Mononuclear cell (primary cell): ENCODE measurements at regions not wholly inside any gene's neighbourhood (a gene's known extent, or its start where the extent isn't known, plus 50 kb on each side); places are given as distances from the start of the nearest gene placed in this dataset.
"Not testable (repeated sequence)": the region's sequence is repeated elsewhere in the genome, so short reads cannot be mapped to it uniquely, and the experiment has no call there.

Experiments
- H3K27me3 ChIP-seq: 2 replicates; pipeline ENCODE4 v1.6.0; 2011; ENCODE audit warnings: low read length, control low read depth; ENCODE audit not compliant: insufficient read depth
- H3K4me1 ChIP-seq: 2 replicates; pipeline ENCODE4 v1.5.1; 2011; ENCODE audit warnings: mild to moderate bottlenecking, low read length, control low read depth; ENCODE audit not compliant: insufficient read depth
- H3K4me3 ChIP-seq: 2 replicates; pipeline ENCODE4 v1.5.1; 2011; ENCODE audit warnings: mild to moderate bottlenecking, low read length, moderate library complexity
- H3K9me3 ChIP-seq: 2 replicates; pipeline ENCODE4 v1.5.1; 2011; ENCODE audit warnings: low read depth, mild to moderate bottlenecking, control low read depth, low read length

DNA sequence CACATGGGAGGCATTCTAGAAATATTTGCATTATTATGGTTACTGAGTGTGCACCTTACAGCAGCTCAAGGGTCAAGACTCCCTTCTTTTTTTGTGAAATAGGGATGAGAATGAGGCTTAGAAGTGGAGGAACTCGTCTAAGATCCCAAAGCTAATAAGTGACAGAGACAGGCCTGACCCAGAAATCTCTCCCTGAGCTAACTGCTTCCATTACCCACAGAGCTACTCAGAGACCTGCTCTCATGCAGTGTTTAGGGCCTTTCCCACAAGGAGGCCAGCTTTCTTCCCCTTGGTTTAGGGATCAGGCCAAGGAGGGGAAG is 301.7 kb downstream of the RPS24 start:
- no peaks in the 10 kb centered on the region for H3K9me3 ChIP-seq
- no peak overlapping the region for H3K4me3 ChIP-seq
- H3K4me1 ChIP-seq = no peaks in the 10 kb centered on the region
- H3K27me3 ChIP-seq = no peaks in the 10 kb centered on the region

GRCh38 chr10:78335691-78336401 is 302.2 kb downstream of the RPS24 start:
- Histone ChIP-seq H3K4me1 (no peaks in the 10 kb centered on the region), H3K27me3 (no peaks in the 10 kb centered on the region), H3K9me3 (no peaks in the 10 kb centered on the region), H3K4me3 (no peak overlapping the region)

DNA sequence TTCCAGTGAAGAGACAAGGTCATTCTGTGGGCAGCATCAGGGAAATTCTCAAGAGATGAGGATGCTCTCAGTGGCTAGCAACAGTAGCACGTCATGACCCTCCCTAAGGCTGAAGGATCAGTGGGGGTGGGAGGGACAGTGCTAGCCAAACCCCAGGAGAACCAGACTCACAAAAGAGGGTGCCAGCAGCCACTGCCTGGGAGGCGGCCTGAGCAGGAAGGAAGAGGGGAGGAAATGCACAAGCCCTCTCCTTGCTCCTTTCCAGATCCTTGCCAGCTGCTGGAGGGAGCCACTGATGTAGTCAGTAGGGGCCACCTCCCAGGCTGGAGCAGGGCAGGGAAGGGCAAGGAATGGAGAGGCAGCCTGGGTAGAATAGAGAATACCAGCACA is 302.7 kb downstream of the RPS24 start:
- H3K27me3 ChIP-seq = no peaks in the 10 kb centered on the region
- H3K4me3 ChIP-seq = no peak overlapping the region
- no peaks in the 10 kb centered on the region for H3K9me3 ChIP-seq
- H3K4me1 ChIP-seq = no peaks in the 10 kb centered on the region

- Histone ChIP-seq H3K9me3 (no peaks in the 10 kb centered on the region), H3K4me1 (no peaks in the 10 kb centered on the region), H3K4me3 (no peak overlapping the region), H3K27me3 (no peaks in the 10 kb centered on the region)
These were observed 303.4 kb downstream of the RPS24 start for GRCh38 chr10:78337016-78337415.

- no peak overlapping the region for H3K4me3 ChIP-seq
- no peaks in the 10 kb centered on the region for H3K9me3 ChIP-seq
- H3K4me1 ChIP-seq = no peaks in the 10 kb centered on the region
- H3K27me3 ChIP-seq = no peaks in the 10 kb centered on the region
These were observed 304.2 kb downstream of the RPS24 start for GRCh38 chr10:78337646-78338391.

GRCh38 chr10:78338717-78339116 is 305.1 kb downstream of the RPS24 start:
- H3K4me3 ChIP-seq = no peak overlapping the region
- no peaks in the 10 kb centered on the region for H3K4me1 ChIP-seq
- H3K9me3 ChIP-seq = no peaks in the 10 kb centered on the region

GRCh38 chr10:78339251-78339650 is 305.6 kb downstream of the RPS24 start:
- no peaks in the 10 kb centered on the region for H3K27me3 ChIP-seq
- H3K9me3 ChIP-seq = no peaks in the 10 kb centered on the region
- H3K4me3 ChIP-seq = no peak overlapping the region
- H3K4me1 ChIP-seq = no peaks in the 10 kb centered on the region

More at GRCh38 chr10:78338717-78339116, 305.1 kb downstream of the RPS24 start:
- H3K27me3 ChIP-seq = no peaks in the 10 kb centered on the region

GRCh38 chr10:78341953-78342614 is 308.4 kb downstream of the RPS24 start:
- no peaks in the 10 kb centered on the region for H3K4me1 ChIP-seq
- H3K9me3 ChIP-seq = no peaks in the 10 kb centered on the region
- H3K4me3 ChIP-seq = no peak overlapping the region
- no peaks in the 10 kb centered on the region for H3K27me3 ChIP-seq

DNA sequence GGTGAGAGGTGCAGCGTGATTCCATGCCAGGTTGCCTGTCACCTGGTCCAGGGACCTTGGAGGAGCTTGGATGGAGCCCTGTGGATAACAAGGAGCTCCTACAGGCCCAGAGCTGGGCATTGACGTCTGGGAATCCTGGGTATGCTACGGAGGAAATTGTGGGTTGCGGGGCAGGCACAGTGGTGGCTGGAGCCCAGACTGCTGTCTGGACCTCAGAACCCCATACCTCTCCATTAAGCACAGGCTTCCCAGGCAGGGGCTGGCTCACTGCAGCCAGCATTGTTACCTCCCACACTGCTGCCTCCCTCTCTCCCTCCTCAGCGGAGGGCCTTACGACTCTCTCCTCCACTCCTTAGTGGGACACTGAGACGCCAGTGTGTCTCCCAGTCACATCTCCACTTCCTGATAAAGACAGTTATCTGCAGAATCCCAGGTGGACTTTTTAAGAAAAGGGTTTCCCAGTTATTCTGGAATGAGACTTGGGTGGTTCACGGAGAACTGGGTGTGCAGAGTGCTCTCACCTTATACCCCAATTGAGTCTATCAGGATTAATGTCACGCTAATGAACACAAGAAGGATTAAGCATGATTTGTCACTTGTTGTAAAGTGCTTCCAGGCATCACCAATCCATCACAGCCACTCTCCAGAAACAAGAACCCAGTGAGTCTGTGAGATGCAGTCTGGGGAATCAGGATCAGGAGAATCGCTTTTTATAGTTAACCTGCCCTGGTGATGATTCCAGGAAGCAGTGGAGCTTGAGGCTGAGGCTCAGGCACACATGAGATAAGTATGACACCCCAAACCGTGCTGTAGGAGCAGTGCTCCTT is 309.4 kb downstream of the RPS24 start:
- H3K4me1 ChIP-seq = no peaks in the 10 kb centered on the region
- no peaks in the 10 kb centered on the region for H3K9me3 ChIP-seq
- H3K4me3 ChIP-seq = no peak overlapping the region
- no peaks in the 10 kb centered on the region for H3K27me3 ChIP-seq

DNA sequence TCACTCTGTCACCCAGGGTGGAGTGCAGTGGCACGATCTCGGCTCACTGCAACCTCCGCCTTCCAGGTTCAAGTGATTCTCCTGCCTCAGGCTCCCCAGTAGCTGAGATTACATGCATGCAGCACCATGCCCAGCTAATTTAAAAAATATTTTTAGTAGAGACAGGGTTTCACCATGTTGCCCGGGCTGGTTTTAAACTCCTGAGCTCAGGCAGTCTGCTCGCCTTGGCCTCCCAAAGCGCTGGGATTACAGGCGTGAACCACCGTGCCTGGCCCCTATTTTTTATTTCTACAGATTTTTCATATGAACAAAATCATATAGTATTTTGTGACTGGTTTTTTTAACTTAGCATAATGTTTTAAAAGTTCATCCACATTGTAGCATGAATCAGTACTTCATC is 310.6 kb downstream of the RPS24 start:
- not testable (repeated sequence) for H3K4me1 ChIP-seq, H3K9me3 ChIP-seq, H3K4me3 ChIP-seq, H3K27me3 ChIP-seq

DNA sequence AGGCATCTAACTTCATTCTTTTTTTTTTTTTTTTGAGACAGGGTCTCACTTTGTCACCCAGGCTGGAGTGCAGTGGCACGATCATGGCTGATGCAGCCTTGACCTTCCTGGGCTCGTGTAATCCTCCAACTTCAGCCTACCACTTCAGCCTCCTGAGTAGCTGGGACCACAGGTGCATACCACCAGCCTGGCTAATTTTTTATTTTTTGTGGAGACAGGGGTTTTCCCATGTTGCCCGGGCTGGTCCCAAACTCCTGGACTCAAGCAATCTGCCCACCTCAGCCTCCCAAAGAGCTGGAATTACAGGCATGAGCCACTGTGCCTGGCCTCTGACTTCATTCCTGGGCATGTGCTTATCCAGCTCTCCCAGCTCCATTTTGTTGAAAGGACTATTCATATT is 311.9 kb downstream of the RPS24 start:
- H3K9me3 ChIP-seq, H3K27me3 ChIP-seq, H3K4me1 ChIP-seq, H3K4me3 ChIP-seq: not testable (repeated sequence)

DNA sequence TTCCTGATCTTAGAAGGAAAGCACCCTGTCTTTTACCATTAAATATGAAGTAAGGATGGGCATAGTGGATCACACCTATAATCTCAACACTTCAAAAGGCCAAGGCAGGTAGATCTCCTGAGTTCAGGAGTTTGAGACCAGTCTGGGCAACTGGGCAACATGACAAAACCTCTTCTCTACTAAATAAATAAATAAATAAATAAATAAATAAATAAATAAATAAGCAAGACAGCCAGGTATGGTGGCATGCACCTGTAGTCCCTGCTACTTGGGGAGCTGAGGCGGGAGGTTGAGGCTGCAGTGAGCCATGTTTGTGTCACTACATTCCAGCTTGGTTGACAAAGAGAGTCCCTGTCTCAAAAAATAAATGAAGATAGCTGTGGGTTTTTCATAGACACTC is 313.1 kb downstream of the RPS24 start:
- Histone ChIP-seq H3K4me3 (no peak overlapping the region), H3K9me3 (no peaks in the 10 kb centered on the region), H3K4me1 (no peaks in the 10 kb centered on the region), H3K27me3 (no peaks in the 10 kb centered on the region)

DNA sequence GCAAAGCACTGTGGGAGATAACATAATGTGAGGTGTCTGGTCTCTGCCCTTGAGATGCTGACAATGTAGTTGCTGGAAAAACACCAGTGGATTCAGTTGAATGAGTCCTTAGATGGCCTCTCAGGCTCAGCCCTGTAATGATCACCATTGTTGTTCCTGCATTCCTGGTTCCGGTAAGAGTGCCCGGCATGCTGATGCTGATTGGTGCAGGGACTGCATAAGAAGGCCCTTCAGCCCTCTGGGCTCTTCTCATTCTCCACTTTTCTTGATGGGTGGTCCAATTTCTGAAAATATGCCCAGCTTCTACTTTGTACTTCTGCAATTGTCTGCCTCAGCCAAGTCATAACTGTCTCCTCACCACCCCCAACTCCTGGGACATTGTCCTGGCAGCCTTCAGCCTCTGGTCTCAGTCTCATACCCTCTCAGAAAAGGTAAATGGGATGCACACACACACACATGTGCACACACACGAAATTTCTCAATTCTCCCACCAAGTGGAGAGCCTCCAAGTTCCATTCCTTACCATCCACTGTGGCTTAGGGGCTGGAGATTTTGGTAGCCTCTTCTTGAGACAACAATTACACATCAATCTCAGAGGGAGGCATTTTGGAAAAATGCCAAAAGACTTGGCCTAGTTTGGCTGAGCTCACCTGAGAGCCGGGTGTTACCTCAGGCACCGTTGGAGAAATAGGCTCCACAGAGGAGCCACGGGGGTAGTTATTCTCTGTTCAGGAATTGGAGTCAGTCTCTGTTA is 314.9 kb downstream of the RPS24 start:
- no peaks in the 10 kb centered on the region for H3K27me3 ChIP-seq
- no peaks in the 10 kb centered on the region for H3K4me1 ChIP-seq
- H3K9me3 ChIP-seq = no peaks in the 10 kb centered on the region
- H3K4me3 ChIP-seq = no peak overlapping the region

DNA sequence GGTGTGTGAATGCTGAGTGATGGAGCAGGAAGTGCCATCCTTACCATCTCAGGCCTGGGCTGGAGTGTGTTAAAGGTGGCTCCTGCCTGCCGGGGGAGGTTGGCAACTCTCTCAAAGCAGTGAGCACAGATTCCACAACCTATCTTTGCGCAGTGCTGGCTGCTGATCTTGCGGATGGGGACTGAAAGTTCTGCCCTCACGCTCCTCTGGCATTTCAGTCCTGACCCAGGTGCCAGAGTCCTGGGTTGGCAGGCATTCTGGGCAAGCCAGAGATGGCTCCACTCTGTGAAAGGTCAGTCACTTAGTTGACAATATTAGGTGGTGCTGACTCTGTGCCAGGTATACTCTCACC is 315.5 kb downstream of the RPS24 start:
- H3K9me3 ChIP-seq = no peaks in the 10 kb centered on the region

More for the DNA sequence above, 315.5 kb downstream of the RPS24 start:
- Histone ChIP-seq H3K4me3 (no peak overlapping the region), H3K27me3 (no peaks in the 10 kb centered on the region), H3K4me1 (no peaks in the 10 kb centered on the region)
